HG02938 (cell line): ENCODE measurements at regions not wholly inside any gene's neighbourhood (a gene's known extent, or its start where the extent isn't known, plus 50 kb on each side); places are given as distances from the start of the nearest gene placed in this dataset.

ENCODE experiments used
- ATAC-seq: cut with Tn5 transposase; IDR thresholded peaks from one replicate; pipeline ENCODE4 v1.9.1; 2021; ENCODE audit warnings: mild to moderate bottlenecking, moderate library complexity; ENCODE audit not compliant: unreplicated experiment

DNA sequence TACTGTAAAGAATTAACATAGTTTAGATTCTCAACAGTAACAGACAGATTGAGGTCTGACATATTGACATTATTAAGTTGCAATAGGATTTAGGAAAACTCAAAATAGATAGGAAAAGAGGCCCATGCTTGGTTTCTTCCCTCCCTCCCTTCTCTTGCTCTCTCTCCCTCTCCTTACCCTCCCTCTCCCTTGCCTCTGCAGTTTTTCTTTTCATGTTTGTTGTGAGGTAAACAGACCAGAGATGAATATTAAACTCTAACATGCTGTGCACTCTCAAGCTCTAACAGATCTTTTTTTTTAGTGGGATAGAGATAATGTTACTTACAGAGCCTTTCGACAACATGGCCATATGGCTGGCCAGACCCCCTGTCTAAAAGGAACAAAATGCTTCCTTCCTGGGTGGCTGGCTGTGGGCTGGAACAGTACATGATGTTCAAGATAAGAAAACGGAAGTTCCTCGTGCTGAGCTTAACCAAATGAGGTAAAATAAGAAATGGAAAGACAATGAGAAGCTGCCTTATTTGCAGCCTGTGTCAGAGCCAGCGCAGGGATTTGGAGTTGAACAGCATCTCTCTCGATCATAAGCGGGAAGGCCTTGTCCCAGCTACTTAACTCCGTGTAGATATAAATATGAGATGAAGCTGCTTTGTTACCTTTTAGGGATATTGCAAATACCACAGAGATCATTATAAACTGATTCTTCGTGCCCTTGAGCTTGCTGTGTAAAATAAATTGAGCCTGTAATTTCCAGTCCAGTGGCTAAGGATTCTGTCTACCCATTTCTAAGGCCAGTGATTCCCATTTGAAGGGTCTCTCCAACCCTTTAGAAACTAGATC, 391.9 kb upstream of the NPVF start:
- ATAC-seq = no peak

GRCh38 chr7:25621993-25622392, 393.7 kb upstream of the NPVF start:
- ATAC-seq = no peak

GRCh38 chr7:25622695-25623094, 394.4 kb upstream of the NPVF start:
- no peak for ATAC-seq

- ATAC-seq = no peak
Measured at GRCh38 chr7:25624051-25624450, 395.8 kb upstream of the NPVF start.

GRCh38 chr7:25624833-25625232, 396.5 kb upstream of the NPVF start:
- no peak for ATAC-seq

- no peak for ATAC-seq
Measured at GRCh38 chr7:25625306-25625992, 397.2 kb upstream of the NPVF start.

DNA sequence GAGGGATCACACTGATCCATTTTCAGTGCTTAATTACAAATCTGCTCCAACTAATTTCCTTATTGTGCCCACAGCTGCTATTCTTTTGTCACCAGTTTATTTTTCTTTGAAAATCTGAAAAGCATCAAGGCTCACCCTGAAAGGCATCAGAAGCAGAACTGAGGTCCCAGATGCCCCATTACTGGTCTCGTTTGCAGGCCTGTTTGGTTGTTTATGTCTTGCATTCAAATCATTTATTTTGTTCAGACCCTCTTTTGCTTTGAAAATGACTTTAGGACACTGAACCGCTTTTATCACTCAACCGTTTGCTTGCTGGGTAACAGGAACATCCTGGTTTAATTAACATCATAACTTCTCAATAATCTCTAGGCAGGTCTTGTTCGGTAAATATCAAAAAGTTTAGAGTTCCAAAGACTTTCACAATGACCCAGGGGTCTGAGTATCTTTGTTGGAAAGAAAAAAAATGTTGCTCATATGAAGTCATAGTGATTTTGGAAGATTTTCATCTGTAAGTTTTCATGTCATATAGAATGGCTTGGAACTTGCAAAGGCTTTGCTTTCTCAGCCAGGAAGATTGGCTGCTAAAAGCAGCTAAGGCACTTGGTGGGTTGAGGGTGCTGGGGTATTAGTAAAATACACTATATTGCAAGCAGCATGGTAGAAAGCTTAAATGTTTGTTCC, 398.3 kb upstream of the NPVF start:
- no peak for ATAC-seq

DNA sequence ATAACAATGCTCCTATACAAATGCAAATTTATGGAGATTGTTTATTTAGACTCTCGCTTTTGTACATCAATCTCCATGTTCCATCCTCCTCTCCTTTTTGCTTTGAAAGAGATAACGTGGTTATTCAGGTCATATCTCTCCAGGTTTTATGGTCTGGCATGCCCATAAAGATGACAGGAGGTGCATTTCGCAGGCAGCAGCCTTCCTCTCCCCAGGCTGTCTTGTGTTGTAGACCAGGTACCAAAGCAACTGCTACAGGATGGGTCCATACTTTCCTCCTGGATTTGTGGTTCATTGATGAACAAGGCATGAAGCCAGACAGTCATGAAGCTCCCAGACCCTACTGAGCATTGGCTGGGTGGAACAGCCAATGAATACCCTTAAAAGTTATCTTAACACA, 400.2 kb upstream of the NPVF start:
- no peak for ATAC-seq

DNA sequence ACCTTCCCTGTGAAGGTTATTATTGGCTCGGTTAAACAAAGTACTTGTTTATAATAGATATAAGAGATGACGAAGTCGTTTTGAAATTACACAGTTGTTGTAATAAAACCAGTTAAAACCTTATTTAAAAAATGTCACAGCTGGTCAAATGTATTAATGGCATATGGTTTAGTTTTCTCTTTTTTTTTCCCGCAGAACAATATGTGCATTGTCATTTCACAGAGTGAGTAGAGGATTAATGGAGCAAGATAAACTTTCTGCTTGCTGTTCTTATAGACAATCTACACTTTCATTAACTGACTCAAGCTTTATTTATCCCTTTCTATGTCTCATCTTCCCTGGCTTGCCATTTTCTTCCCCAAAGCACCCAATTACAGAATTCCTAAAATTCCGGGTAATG, 404.3 kb upstream of the NPVF start:
- ATAC-seq = no peak

- ATAC-seq = no peak
Measured at GRCh38 chr7:25633426-25634036, 405.2 kb upstream of the NPVF start.

- no peak for ATAC-seq
Measured at GRCh38 chr7:25636168-25636567, 407.9 kb upstream of the NPVF start.

DNA sequence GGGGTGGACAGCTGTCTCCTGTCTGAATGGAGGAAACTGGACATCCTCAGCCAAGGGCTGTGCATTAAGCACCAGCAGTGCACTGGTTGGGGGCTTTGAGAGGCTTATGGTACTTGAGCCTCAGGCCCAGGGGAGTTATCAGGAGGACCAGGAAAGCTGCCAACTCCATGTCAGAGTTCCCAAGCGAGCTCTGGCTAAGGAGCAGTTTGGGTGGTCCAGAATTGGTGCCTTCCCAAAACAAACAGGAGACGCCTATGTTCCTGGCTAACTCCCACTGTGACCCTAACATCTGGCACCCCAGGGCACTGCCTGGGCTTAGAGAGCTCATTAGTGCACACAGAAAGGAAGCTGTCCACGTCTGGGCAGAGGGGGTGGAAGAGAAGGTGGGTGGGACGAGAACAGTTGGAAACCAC, 408.6 kb upstream of the NPVF start:
- ATAC-seq = no peak

DNA sequence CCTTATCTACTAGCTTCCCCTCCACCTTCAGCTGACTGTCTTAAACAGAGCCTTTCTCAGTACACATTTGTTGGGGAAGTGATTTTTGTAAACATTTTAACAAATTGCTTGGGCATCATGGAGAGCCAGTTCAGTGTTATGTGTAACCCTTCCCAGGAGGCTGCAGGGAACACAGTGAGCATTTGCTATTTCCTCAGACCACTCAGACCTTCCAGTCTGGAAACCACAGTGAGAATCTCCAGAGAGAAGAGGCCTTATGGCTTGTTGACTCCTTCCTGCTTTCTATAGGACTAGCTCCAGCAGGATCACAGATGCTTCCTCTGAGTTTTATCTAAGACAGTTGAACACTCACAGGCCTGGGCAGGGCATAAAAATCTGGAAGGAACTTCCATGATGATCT, 409.8 kb upstream of the NPVF start:
- no peak for ATAC-seq

GRCh38 chr7:25638590-25639244, 410.4 kb upstream of the NPVF start:
- ATAC-seq = no peak

DNA sequence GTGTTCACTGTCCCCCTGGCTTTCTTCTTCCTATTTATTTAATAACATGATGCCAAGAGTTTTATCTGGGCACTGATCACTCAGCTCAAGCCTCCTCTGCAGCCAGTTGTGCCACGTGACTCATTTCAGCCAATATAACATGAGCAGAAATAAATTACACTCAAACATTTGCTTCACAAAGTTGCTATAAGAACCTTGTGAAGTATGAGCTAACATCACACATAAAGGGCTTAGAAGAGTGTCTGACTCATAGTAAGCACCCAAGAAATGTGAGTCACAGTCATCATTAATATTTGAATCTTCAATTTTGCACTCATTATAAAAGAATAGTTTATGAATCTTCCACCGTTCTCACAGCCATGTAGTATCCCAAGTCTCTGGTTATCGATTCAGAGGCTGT, 414.6 kb upstream of the NPVF start:
- no peak for ATAC-seq

DNA sequence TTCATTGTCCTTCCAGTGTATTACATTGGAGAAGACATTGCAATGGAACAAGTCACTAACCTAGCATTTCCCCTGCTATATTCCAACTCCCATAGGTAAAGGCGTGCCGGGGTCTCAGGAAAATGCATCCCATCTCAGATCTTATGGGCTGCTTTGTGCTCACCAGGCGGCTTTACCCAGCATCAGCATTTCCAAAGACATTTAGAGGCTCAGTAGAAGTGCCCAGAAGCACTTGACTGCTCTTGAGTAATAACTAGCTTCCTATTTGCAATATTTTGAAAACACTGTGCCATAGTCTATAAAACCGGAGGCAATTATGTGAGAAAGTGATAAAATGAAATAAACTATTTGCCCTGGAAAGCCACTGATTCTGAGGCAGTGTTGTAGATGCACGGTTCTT, 415.0 kb upstream of the NPVF start:
- ATAC-seq = no peak

DNA sequence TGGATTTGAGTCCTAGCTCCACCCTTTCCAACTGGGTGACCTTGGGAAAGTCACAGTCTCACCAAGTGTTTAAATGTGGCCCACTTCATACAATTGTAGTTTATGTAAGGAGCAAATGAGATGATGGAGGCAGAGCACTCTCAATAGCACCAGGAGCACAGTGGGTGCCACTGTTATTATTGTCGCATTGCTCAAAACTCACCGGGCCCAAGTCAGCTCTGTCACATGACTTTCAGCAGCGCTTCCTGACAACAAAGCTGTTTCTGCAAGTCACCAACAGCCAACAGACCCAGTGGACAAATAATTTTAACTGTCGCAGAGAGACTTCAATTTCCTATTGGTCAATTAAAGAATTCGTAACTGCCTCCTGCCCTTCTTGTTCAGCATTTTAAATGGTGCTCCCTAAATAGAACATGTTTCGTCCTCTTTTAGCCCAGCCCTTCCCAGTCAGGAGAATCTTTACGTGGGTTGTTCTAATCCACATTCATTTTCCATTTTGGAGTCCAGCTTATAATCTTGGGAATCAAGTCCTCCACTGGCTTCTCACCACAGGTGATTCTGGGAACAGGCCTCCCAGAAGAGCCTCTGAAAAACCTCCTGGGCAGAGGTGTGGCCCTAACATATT, 415.6 kb upstream of the NPVF start:
- ATAC-seq = no peak

DNA sequence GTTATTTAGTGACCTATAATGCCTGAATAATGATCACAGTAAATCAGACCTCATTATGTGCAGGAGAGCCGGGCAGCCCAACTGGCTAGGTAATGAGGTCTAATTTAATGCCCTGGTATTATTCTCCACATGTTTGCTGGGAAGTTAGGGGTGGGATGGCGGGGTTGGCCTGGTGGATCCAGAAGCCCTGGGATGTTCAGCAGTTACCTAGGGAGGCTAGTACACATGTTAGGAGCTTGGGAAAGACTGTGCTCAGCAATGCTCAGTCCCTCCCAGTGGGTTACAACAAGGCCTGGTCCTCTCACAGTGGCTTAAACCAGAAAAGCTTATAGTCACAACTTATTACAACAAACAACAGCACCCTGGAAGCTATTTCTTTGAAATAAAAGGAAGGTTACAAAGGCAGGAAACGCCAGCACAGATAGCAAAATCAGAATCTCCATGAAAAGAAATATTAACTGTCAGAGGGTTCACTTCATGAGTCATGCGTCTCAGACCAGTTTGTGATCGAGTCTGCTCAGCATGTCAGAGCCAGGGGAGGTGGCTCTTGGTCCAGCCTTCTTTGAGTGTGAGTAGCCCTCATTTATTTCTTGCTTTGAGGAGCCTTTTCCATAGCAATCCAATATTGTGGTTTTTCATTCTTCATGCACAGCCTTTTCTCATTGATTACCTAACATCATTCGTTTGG, 418.6 kb upstream of the NPVF start:
- no peak for ATAC-seq

DNA sequence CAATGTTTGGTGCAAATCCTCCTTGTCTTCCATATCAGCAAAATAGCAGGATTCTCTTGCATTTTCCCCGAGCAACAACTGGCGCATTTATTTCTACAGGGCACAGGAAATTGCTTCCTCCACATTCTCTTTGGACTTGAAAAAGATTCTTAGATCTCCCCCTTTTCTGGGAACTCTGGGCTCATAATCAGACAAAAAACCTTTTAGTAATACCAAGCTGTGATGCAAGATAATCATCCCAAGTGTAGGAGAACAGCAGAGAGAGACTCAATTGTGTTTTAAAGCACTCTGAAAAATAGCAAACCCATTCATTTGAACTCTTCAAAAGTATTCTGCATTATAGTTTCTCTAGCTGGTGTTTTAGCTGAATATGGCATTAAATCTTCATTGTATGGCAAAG, 419.6 kb upstream of the NPVF start:
- no peak for ATAC-seq

DNA sequence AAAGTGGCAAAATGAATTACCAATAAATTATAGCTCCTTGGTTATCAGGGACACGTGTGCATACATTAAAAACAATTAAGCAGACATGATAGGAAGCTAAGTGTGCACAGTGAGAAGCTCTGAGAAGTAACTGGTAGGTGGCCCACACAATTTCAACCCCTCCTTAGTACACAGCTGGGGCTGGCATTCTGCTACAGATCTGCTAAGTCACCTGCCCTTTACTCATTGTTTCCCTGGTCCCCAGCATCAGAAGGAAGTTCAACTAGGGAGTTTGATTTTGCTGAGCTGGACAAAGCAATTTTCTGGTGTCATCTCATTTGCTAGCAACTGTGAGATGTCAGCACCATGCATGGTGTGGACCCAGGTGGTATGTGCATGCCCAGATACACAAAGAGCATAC, 424.1 kb upstream of the NPVF start:
- ATAC-seq = no peak
